SK-N-MC (cell line): ENCODE measurements at regions not wholly inside any gene's neighbourhood (a gene's known extent, or its start where the extent isn't known, plus 50 kb on each side); places are given as distances from the start of the nearest gene placed in this dataset.

Experiments used
- EZH2 ChIP-seq: fragments of 200-600 bp; sonication (generic); IDR thresholded peaks from one replicate; pipeline ENCODE4 v1.6.1; 2017; ENCODE audit warnings: antibody characterized with exemption
- FOXP2 ChIP-seq: optimal IDR thresholded peaks from 2 replicates; pipeline ENCODE3; 2011; ENCODE audit warnings: mild to moderate bottlenecking, moderate library complexity; ENCODE audit not compliant: insufficient read depth; ENCODE audit errors: extremely low read length, control extremely low read depth
- POLR2AphosphoS5 ChIP-seq: IDR thresholded peaks from 2 replicates; pipeline ENCODE4 v1.6.1; 2012; ENCODE audit warnings: mild to moderate bottlenecking, low read depth, low read length, borderline replicate concordance

DNA sequence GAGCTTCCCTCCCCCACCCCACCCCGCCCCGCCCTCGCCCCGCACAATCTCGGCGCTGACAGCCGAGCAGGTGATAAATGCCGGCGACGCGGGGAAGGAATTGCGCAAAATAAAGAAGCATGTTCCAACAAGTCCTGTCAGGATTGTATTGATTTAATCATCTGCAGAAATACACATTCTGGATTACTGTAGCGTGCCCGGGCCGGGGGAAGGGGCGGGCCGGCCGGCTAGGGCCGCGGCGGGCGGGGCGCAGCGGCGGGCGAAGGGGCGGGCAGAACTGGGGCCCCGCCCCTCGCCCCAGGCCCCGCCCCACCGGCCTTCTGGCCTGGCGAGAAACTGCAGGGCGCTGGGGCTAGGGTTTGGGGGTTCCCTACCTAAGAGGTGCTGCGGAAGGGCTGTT is 88.9 kb upstream of the PAX2 start:
- TF ChIP-seq EZH2 (no peak), POLR2AphosphoS5 (no peak), FOXP2 (no peak)
